Neural cell (in vitro differentiated cells): ENCODE measurements at regions not wholly inside any gene's neighbourhood (a gene's known extent, or its start where the extent isn't known, plus 50 kb on each side); places are given as distances from the start of the nearest gene placed in this dataset.

ENCODE experiments used
- H2AFZ ChIP-seq: fragments of 200-600, 300-800 bp; sonication (generic), shearing (Covaris generic); 2 replicates; pipeline ENCODE4 v1.6.0; 2014; ENCODE audit warnings: low read depth, mild to moderate bottlenecking, antibody characterized with exemption, low read length, moderate library complexity
- H3F3A ChIP-seq: fragments of 200-600 bp; shearing (Covaris generic); 2 replicates; pipeline ENCODE4 v1.6.1; 2016; ENCODE audit warnings: mild to moderate bottlenecking, moderate library complexity, mixed read lengths, antibody characterized with exemption, low read length; ENCODE audit not compliant: insufficient read depth, poor library complexity, severe bottlenecking
- H3K27ac ChIP-seq: fragments of 200-600, 300-800 bp; sonication (generic), shearing (Covaris generic); 2 replicates; pipeline ENCODE4 v1.5.1; 2014; ENCODE audit warnings: mild to moderate bottlenecking, low read length, moderate library complexity
- H3K27me3 ChIP-seq: fragments of 300-800, 200-600 bp; sonication (generic), shearing (Covaris generic); 2 replicates; pipeline ENCODE4 v1.6.0; 2014; ENCODE audit warnings: mild to moderate bottlenecking, low read depth, low read length, moderate library complexity; ENCODE audit not compliant: insufficient read depth
- H3K36me3 ChIP-seq: fragments of 300-800, 200-600 bp; sonication (generic), shearing (Covaris generic); 2 replicates; pipeline ENCODE4 v1.5.1; 2014; ENCODE audit warnings: mild to moderate bottlenecking, antibody characterized with exemption, low read length, moderate library complexity; ENCODE audit not compliant: insufficient read depth
- H3K4me2 ChIP-seq: fragments of 300-800, 200-600 bp; sonication (generic), shearing (Covaris generic); 2 replicates; pipeline ENCODE4 v1.6.0; 2014; ENCODE audit warnings: mild to moderate bottlenecking, low read length
- H3K4me3 ChIP-seq: fragments of 300-800, 200-600 bp; sonication (generic), shearing (Covaris generic); 2 replicates; pipeline ENCODE4 v1.5.1; 2014; ENCODE audit warnings: mild to moderate bottlenecking, low read length, moderate library complexity
- H3K79me2 ChIP-seq: fragments of 200-600 bp; shearing (Covaris generic); replicated peaks from 2 replicates; pipeline ENCODE4 v1.6.0; 2014; ENCODE audit warnings: mild to moderate bottlenecking, low read length, moderate library complexity; ENCODE audit not compliant: insufficient read depth
- H3K9ac ChIP-seq: fragments of 300-800, 200-600 bp; sonication (generic), shearing (Covaris generic); 2 replicates; pipeline ENCODE4 v1.6.1; 2016; ENCODE audit warnings: mild to moderate bottlenecking, low read length, mixed read lengths
- H3K9me2 ChIP-seq: fragments of 200-600 bp; shearing (Covaris generic); 2 replicates; pipeline ENCODE4 v1.6.1; 2016; ENCODE audit warnings: mild to moderate bottlenecking, low read length, mixed read lengths; ENCODE audit not compliant: insufficient read depth
- H3K9me3 ChIP-seq: fragments of 200-600, 300-800 bp; sonication (generic), shearing (Covaris generic); 2 replicates; pipeline ENCODE4 v1.6.1; 2016; ENCODE audit warnings: mild to moderate bottlenecking, mixed run types, low read length, moderate library complexity, mixed read lengths
- H4K20me1 ChIP-seq: fragments of 200-600 bp; shearing (Covaris generic); 2 replicates; pipeline ENCODE4 v1.6.1; 2016; ENCODE audit warnings: mild to moderate bottlenecking, mixed run types; ENCODE audit not compliant: insufficient read depth
- EP300 ChIP-seq: fragments of 450-650 bp; conservative IDR thresholded peaks from 2 replicates; pipeline ENCODE4 v1.6.1; 2014; ENCODE audit warnings: antibody characterized with exemption, mild to moderate bottlenecking, moderate library complexity; ENCODE audit not compliant: poor library complexity, severe bottlenecking
- EZH2 ChIP-seq: fragments of 200-600, 300-800 bp; shearing (Covaris generic), sonication (generic); IDR thresholded peaks from 2 replicates; pipeline ENCODE4 v1.6.1; 2014; ENCODE audit warnings: antibody characterized with exemption, low read length, borderline replicate concordance, mild to moderate bottlenecking; ENCODE audit not compliant: insufficient read depth, poor library complexity, severe bottlenecking
- MXI1 ChIP-seq: fragments of 450-650 bp; conservative IDR thresholded peaks from 2 replicates; pipeline ENCODE4 v1.6.1; 2014; ENCODE audit warnings: antibody characterized with exemption, mild to moderate bottlenecking; ENCODE audit not compliant: poor library complexity, severe bottlenecking
- POLR2AphosphoS5 ChIP-seq: IDR thresholded peaks from 2 replicates; pipeline ENCODE4 v1.6.1; 2012
- RAD21 ChIP-seq: fragments of 450-650 bp; conservative IDR thresholded peaks from 2 replicates; pipeline ENCODE4 v1.6.1; 2014; ENCODE audit warnings: antibody characterized with exemption, mild to moderate bottlenecking, moderate library complexity
- SMC3 ChIP-seq: fragments of 450-650 bp; conservative IDR thresholded peaks from 2 replicates; pipeline ENCODE4 v1.6.1; 2014; ENCODE audit warnings: antibody characterized with exemption, mild to moderate bottlenecking, moderate library complexity; ENCODE audit not compliant: poor library complexity
- TAF1 ChIP-seq: IDR thresholded peaks from 2 replicates; pipeline ENCODE4 v1.6.1; 2012; ENCODE audit warnings: low read depth
- TF ChIP-seq, protein P1 (sequence below): IDR thresholded peaks from 2 replicates; pipeline ENCODE4 v1.6.1; 2012; ENCODE audit warnings: borderline replicate concordance
- TF ChIP-seq, protein P2 (sequence below): fragments of 450-650 bp; IDR thresholded peaks from 2 replicates; pipeline ENCODE4 v1.5.1; 2014; ENCODE audit warnings: antibody characterized with exemption, mild to moderate bottlenecking, moderate library complexity; ENCODE audit not compliant: poor library complexity, severe bottlenecking

- Histone ChIP-seq H3K79me2 (no peaks in the 10 kb centered on the region), H3K4me2 (no peak overlapping the region), H3F3A (no peaks in the 10 kb centered on the region), H3K27ac (no peak overlapping the region), H4K20me1 (no peaks in the 10 kb centered on the region), H2AFZ (no peak overlapping the region), H3K27me3 (no peaks in the 10 kb centered on the region), H3K9me2 (no peaks in the 10 kb centered on the region), H3K4me3 (no peak overlapping the region), H3K9me3 (no peaks in the 10 kb centered on the region), H3K36me3 (no peaks in the 10 kb centered on the region), H3K9ac (no peak overlapping the region)
- TF ChIP-seq RAD21 (no peak), SMC3 (no peak), MXI1 (no peak), TAF1 (no peak), EZH2 (no peak), EP300 (no peak), POLR2AphosphoS5 (no peak)
- TF ChIP-seq, protein P1, sequence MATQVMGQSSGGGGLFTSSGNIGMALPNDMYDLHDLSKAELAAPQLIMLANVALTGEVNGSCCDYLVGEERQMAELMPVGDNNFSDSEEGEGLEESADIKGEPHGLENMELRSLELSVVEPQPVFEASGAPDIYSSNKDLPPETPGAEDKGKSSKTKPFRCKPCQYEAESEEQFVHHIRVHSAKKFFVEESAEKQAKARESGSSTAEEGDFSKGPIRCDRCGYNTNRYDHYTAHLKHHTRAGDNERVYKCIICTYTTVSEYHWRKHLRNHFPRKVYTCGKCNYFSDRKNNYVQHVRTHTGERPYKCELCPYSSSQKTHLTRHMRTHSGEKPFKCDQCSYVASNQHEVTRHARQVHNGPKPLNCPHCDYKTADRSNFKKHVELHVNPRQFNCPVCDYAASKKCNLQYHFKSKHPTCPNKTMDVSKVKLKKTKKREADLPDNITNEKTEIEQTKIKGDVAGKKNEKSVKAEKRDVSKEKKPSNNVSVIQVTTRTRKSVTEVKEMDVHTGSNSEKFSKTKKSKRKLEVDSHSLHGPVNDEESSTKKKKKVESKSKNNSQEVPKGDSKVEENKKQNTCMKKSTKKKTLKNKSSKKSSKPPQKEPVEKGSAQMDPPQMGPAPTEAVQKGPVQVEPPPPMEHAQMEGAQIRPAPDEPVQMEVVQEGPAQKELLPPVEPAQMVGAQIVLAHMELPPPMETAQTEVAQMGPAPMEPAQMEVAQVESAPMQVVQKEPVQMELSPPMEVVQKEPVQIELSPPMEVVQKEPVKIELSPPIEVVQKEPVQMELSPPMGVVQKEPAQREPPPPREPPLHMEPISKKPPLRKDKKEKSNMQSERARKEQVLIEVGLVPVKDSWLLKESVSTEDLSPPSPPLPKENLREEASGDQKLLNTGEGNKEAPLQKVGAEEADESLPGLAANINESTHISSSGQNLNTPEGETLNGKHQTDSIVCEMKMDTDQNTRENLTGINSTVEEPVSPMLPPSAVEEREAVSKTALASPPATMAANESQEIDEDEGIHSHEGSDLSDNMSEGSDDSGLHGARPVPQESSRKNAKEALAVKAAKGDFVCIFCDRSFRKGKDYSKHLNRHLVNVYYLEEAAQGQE = no peak
- TF ChIP-seq, protein P2, sequence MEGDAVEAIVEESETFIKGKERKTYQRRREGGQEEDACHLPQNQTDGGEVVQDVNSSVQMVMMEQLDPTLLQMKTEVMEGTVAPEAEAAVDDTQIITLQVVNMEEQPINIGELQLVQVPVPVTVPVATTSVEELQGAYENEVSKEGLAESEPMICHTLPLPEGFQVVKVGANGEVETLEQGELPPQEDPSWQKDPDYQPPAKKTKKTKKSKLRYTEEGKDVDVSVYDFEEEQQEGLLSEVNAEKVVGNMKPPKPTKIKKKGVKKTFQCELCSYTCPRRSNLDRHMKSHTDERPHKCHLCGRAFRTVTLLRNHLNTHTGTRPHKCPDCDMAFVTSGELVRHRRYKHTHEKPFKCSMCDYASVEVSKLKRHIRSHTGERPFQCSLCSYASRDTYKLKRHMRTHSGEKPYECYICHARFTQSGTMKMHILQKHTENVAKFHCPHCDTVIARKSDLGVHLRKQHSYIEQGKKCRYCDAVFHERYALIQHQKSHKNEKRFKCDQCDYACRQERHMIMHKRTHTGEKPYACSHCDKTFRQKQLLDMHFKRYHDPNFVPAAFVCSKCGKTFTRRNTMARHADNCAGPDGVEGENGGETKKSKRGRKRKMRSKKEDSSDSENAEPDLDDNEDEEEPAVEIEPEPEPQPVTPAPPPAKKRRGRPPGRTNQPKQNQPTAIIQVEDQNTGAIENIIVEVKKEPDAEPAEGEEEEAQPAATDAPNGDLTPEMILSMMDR = no peak
These were observed 88.8 kb upstream of the TMEM72 start for GRCh38 chr10:44822349-44822748.

GRCh38 chr10:44822966-44823365 is 88.2 kb upstream of the TMEM72 start:
- no peak overlapping the region for H3K9ac ChIP-seq
- no peaks in the 10 kb centered on the region for H4K20me1 ChIP-seq
- TF ChIP-seq POLR2AphosphoS5 = no peak
- no peak for TF ChIP-seq EZH2
- no peak for TF ChIP-seq SMC3
- no peak for TF ChIP-seq MXI1
- H3K4me3 ChIP-seq = no peak overlapping the region
- no peaks in the 10 kb centered on the region for H3K36me3 ChIP-seq
- H3F3A ChIP-seq = no peaks in the 10 kb centered on the region
- H3K9me3 ChIP-seq = no peaks in the 10 kb centered on the region
- no peak overlapping the region for H3K4me2 ChIP-seq
- no peaks in the 10 kb centered on the region for H3K9me2 ChIP-seq
- no peak overlapping the region for H2AFZ ChIP-seq
- H3K79me2 ChIP-seq = no peaks in the 10 kb centered on the region
- H3K27me3 ChIP-seq = no peaks in the 10 kb centered on the region
- no peak overlapping the region for H3K27ac ChIP-seq

DNA sequence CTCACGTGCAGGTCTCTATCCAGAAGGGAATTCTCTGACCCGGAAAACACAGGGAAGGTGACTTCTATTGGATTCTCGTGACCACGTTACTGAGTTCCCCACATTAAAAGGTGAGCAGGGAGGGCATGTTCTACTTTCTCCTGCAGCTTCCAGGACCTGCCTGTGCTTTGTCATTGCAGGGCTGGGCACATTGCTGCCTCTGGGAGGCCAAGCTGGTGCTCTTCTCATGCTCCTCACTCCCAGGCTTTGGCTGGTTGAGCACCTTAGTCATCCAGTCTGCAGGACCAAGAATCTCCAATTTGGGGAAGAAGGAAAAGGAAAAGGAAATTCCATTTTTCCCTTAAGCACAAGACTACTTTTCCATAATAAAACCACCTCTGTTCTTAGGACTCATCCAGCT is 86.5 kb upstream of the TMEM72 start:
- no peak overlapping the region for H3K9ac ChIP-seq
- no peak overlapping the region for H3K4me3 ChIP-seq
- no peak overlapping the region for H3K27ac ChIP-seq
- H3K9me3 ChIP-seq = no peaks in the 10 kb centered on the region
- no peaks in the 10 kb centered on the region for H3K9me2 ChIP-seq
- no peaks in the 10 kb centered on the region for H3K36me3 ChIP-seq
- TF ChIP-seq EZH2 (no peak), RAD21 (no peak), SMC3 (no peak), EP300 (no peak), MXI1 (no peak), POLR2AphosphoS5 (no peak), TAF1 (no peak)
- TF ChIP-seq, protein P1 = no peak
- TF ChIP-seq, protein P2 = no peak
- H3K79me2 ChIP-seq = no peaks in the 10 kb centered on the region
- H4K20me1 ChIP-seq = no peaks in the 10 kb centered on the region
- H3F3A ChIP-seq = no peaks in the 10 kb centered on the region
- H3K4me2 ChIP-seq = no peak overlapping the region
- H2AFZ ChIP-seq = no peak overlapping the region
- H3K27me3 ChIP-seq = no peaks in the 10 kb centered on the region
